NT2/D1 (cell line): ENCODE measurements at regions not wholly inside any gene's neighbourhood (a gene's known extent, or its start where the extent isn't known, plus 50 kb on each side); places are given as distances from the start of the nearest gene placed in this dataset.
"Not testable (repeated sequence)": the region's sequence is repeated elsewhere in the genome, so short reads cannot be mapped to it uniquely, and the experiment has no call there.

Source experiments
- DNase-seq: peaks from one replicate; pipeline ENCODE4 v3.0.0-alpha.2; 2011; ENCODE audit warnings: low read depth, low spot score
- H3K27me3 ChIP-seq: 2 replicates; pipeline ENCODE4 v1.6.0; 2011; ENCODE audit warnings: mild to moderate bottlenecking; ENCODE audit not compliant: insufficient read length, insufficient read depth
- H3K36me3 ChIP-seq: 2 replicates; pipeline ENCODE4 v1.6.1; 2011; ENCODE audit warnings: mild to moderate bottlenecking, low read length, mixed read lengths; ENCODE audit not compliant: insufficient read depth, insufficient read length
- H3K4me1 ChIP-seq: 2 replicates; pipeline ENCODE4 v1.5.1; 2011; ENCODE audit not compliant: insufficient read depth, insufficient read length
- H3K4me3 ChIP-seq: 2 replicates; pipeline ENCODE4 v1.5.1; 2011; ENCODE audit warnings: low read depth; ENCODE audit not compliant: insufficient read length
- H3K9ac ChIP-seq: 2 replicates; pipeline ENCODE4 v1.6.0; 2011; ENCODE audit warnings: low read depth; ENCODE audit not compliant: insufficient read length
- H3K9me3 ChIP-seq: 2 replicates; pipeline ENCODE4 v1.5.1; 2011; ENCODE audit warnings: mild to moderate bottlenecking, low read length; ENCODE audit not compliant: insufficient read depth
- SUZ12 ChIP-seq: IDR thresholded peaks from 2 replicates; pipeline ENCODE4 v1.6.1; 2011; ENCODE audit not compliant: insufficient read length, insufficient read depth; ENCODE audit errors: extremely low read depth
- YY1 ChIP-seq: IDR thresholded peaks from 2 replicates; pipeline ENCODE4 v1.6.1; 2011; ENCODE audit not compliant: insufficient read length, insufficient read depth
- ZNF274 ChIP-seq: IDR thresholded peaks from 2 replicates; pipeline ENCODE4 v1.6.1; 2011; ENCODE audit warnings: mild to moderate bottlenecking, low read depth, low read length

- no peak for TF ChIP-seq YY1
- no peak for TF ChIP-seq SUZ12
- Histone ChIP-seq H3K4me1 (peaks cover 16% of the 10 kb centered on the region), H3K27me3 (no peaks in the 10 kb centered on the region), H3K9me3 (no peaks in the 10 kb centered on the region), H3K36me3 (no peaks in the 10 kb centered on the region), H3K4me3 (no peak overlapping the region), H3K9ac (no peak overlapping the region)
- no peak for DNase-seq
Observed at GRCh38 chr16:29312835-29313558, 93.5 kb downstream of the NPIPB11 start.

- not testable (repeated sequence) for H3K9me3 ChIP-seq, DNase-seq, H3K36me3 ChIP-seq, H3K4me3 ChIP-seq, H3K27me3 ChIP-seq, H3K9ac ChIP-seq
- peaks cover 16% of the 10 kb centered on the region for H3K4me1 ChIP-seq
Observed at GRCh38 chr16:29312345-29312675, 94.2 kb downstream of the NPIPB11 start.

- Histone ChIP-seq H3K27me3 (no peaks in the 10 kb centered on the region), H3K4me3 (no peak overlapping the region), H3K36me3 (no peaks in the 10 kb centered on the region), H3K4me1 (peaks cover 16% of the 10 kb centered on the region), H3K9ac (no peak overlapping the region), H3K9me3 (no peaks in the 10 kb centered on the region)
- TF ChIP-seq ZNF274 (no peak), SUZ12 (no peak), YY1 (no peak)
- no peak for DNase-seq
Observed at GRCh38 chr16:29311461-29312344, 94.8 kb downstream of the NPIPB11 start.

- Histone ChIP-seq H3K9me3 (no peaks in the 10 kb centered on the region), H3K27me3 (no peaks in the 10 kb centered on the region), H3K4me3 (no peak overlapping the region), H3K9ac (no peak overlapping the region), H3K4me1 (peaks cover 10% of the 10 kb centered on the region), H3K36me3 (no peaks in the 10 kb centered on the region)
- TF ChIP-seq YY1 (no peak), ZNF274 (no peak), SUZ12 (no peak)
- DNase-seq: no peak
Observed at GRCh38 chr16:29310852-29311314, 95.6 kb downstream of the NPIPB11 start.

- H3K27me3 ChIP-seq, H3K9ac ChIP-seq, H3K9me3 ChIP-seq, H3K4me3 ChIP-seq, DNase-seq, H3K36me3 ChIP-seq, H3K4me1 ChIP-seq: not testable (repeated sequence)
Observed at GRCh38 chr16:29310243-29310642, 96.3 kb downstream of the NPIPB11 start.

- not testable (repeated sequence) for H3K4me1 ChIP-seq, DNase-seq, H3K4me3 ChIP-seq, H3K9me3 ChIP-seq, H3K27me3 ChIP-seq, H3K9ac ChIP-seq, H3K36me3 ChIP-seq
Observed at GRCh38 chr16:29309601-29310000, 96.9 kb downstream of the NPIPB11 start.

- DNase-seq: no peak
- no peaks in the 10 kb centered on the region for H3K27me3 ChIP-seq
- no peaks in the 10 kb centered on the region for H3K36me3 ChIP-seq
Observed at GRCh38 chr16:29308644-29309546, 97.6 kb downstream of the NPIPB11 start.

More at GRCh38 chr16:29308644-29309546, 97.6 kb downstream of the NPIPB11 start:
- TF ChIP-seq YY1 (no peak), SUZ12 (no peak), ZNF274 (no peak)
- H3K9me3 ChIP-seq: no peaks in the 10 kb centered on the region
- H3K9ac ChIP-seq: no peak overlapping the region
- peaks cover 8% of the 10 kb centered on the region for H3K4me1 ChIP-seq
- no peak overlapping the region for H3K4me3 ChIP-seq
